ENCODE measurements at regions not wholly inside any gene's neighbourhood (a gene's known extent, or its start where the extent isn't known, plus 50 kb on each side); places are given as distances from the start of the nearest gene placed in this dataset.

DNA sequence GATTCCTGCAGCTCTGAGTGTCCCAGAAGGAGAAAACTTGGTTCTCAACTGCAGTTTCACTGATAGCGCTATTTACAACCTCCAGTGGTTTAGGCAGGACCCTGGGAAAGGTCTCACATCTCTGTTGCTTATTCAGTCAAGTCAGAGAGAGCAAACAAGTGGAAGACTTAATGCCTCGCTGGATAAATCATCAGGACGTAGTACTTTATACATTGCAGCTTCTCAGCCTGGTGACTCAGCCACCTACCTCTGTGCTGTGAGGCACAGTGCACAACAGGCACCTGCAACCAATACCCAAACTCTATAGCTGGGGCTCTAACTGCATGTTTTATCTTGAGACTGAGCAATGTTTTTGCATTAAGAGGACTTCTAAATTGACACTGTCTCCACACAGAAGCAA lies 379.2 kb upstream of the OR4E1 start:
- H3K14ac ChIP-seq (ENCODE audit: insufficient read length) = no peak overlapping the region
- no peaks in the 10 kb centered on the region for H3K9me3 ChIP-seq (ENCODE audit: insufficient read depth in 2 of 2, low read depth in 1 of 2, low read length in 1 of 2)
- no peak overlapping the region for H2BK120ac ChIP-seq (replicated peaks; ENCODE audit: low read depth, low read length)
- TF ChIP-seq SIN3A (conservative IDR thresholded peaks at IDR 0.05 in 1 of 2, IDR thresholded peaks at IDR 0.05 in 1 of 2; ENCODE audit: low read depth in 1 of 2, low read length in 2 of 2) (no peak), BACH1 (IDR thresholded peaks at IDR 0.05; ENCODE audit: low read length) (no peak), RNF2 (IDR thresholded peaks at IDR 0.05; ENCODE audit: borderline replicate concordance, low read depth, low read length, missing control alignments, poor library complexity, severe bottlenecking) (no peak), KDM4A (IDR thresholded peaks at IDR 0.05; ENCODE audit: low read depth, low read length, severe bottlenecking) (no peak), POLR2AphosphoS5 (IDR thresholded peaks at IDR 0.05; ENCODE audit: low read depth, low read length) (no peak), CBX5 (IDR thresholded peaks at IDR 0.05; ENCODE audit: low read depth, low read length) (no peak), FOSL1 (IDR thresholded peaks at IDR 0.05; ENCODE audit: insufficient read depth, low read depth, low read length) (no peak), NRF1 (IDR thresholded peaks at IDR 0.05; ENCODE audit: low read depth, low read length) (no peak), SP2 (IDR thresholded peaks at IDR 0.05; ENCODE audit: low read length) (no peak), SP4 (IDR thresholded peaks at IDR 0.05; ENCODE audit: low read length) (no peak), CEBPB (IDR thresholded peaks at IDR 0.05; ENCODE audit: low read depth, low read length) (no peak), SIRT6 (IDR thresholded peaks at IDR 0.05; ENCODE audit: low read length) (no peak), RXRA (IDR thresholded peaks at IDR 0.05; ENCODE audit: insufficient read depth, low read depth, low read length) (no peak), YY1 (IDR thresholded peaks at IDR 0.05; ENCODE audit: low read depth, low read length) (no peak)
- TF ChIP-seq, protein P1, sequence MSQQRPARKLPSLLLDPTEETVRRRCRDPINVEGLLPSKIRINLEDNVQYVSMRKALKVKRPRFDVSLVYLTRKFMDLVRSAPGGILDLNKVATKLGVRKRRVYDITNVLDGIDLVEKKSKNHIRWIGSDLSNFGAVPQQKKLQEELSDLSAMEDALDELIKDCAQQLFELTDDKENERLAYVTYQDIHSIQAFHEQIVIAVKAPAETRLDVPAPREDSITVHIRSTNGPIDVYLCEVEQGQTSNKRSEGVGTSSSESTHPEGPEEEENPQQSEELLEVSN (IDR thresholded peaks at IDR 0.05) = no peak

More for the DNA sequence above, 379.2 kb upstream of the OR4E1 start:
- H3K18ac ChIP-seq (ENCODE audit: extremely low read depth, low read length) = no peak overlapping the region
- H3K4me3 ChIP-seq (ENCODE audit: extremely low read depth in 1 of 4, insufficient read depth in 2 of 4, low read depth in 3 of 4, low read length in 4 of 4) = no peak overlapping the region
- H2BK15ac ChIP-seq (ENCODE audit: low read length) = no peak overlapping the region
- H2BK20ac ChIP-seq (ENCODE audit: low read length) = no peak overlapping the region
- no peak overlapping the region for H3K4me2 ChIP-seq (ENCODE audit: insufficient read depth in 1 of 2, low read depth in 2 of 2, low read length in 2 of 2)
- H3K27me3 ChIP-seq (replicated peaks in 1 of 4; ENCODE audit: control insufficient read depth in 3 of 4, extremely low read depth in 1 of 4, insufficient read depth in 3 of 4, low read length in 3 of 4) = no peaks in the 10 kb centered on the region
- no peak overlapping the region for H3K23ac ChIP-seq (ENCODE audit: insufficient read length)
- no peak overlapping the region for H4K91ac ChIP-seq (replicated peaks; ENCODE audit: insufficient read length, low read length)
- POLR2A ChIA-PET (ENCODE audit: partially characterized antibody) = no interaction called here
- H3K9ac ChIP-seq (replicated peaks in 1 of 4; ENCODE audit: extremely low read depth in 1 of 4, low read depth in 3 of 4, low read length in 3 of 4) = no peak overlapping the region
- H2BK12ac ChIP-seq (ENCODE audit: low read depth, low read length) = no peak overlapping the region
- 77% methylated on average over 3 of the region's 3 CpGs; no CpG with 5 or more reads in 1 of the 2 experiments for WGBS, 2 experiments (ENCODE audit: extremely low coverage in 1 of 2, insufficient coverage in 1 of 2, insufficient read length in 1 of 2, insufficient replicate concordance in 2 of 2, low coverage in 1 of 2, low lambda C conversion rate in 2 of 2, missing lambda C conversion rate in 1 of 2)
- H2AK5ac ChIP-seq (ENCODE audit: low read depth, low read length) = no peak overlapping the region
- FAIRE-seq (peak; percentile 36), DNase-seq (ENCODE audit: low read depth in 1 of 2, low spot score in 2 of 2) (no peak)
- H3K56ac ChIP-seq (replicated peaks; ENCODE audit: insufficient read length, low read depth, low read length) = no peak overlapping the region
- no peak overlapping the region for H4K8ac ChIP-seq (ENCODE audit: extremely low read depth, insufficient read depth, low read length)
- no peaks in the 10 kb centered on the region for H3K4me1 ChIP-seq (replicated peaks in 1 of 4; ENCODE audit: control insufficient read depth in 3 of 4, insufficient read depth in 4 of 4, low read length in 3 of 4)
- CTCF ChIA-PET (ENCODE audit: partially characterized antibody) = interaction anchor here (0.7 to 1.6 kb wide), 3 partner anchors 53 to 56 kb away, joined by 3 to 4 read pairs (median 3); no protein-coding TSS in a partner anchor
- H3K36me3 ChIP-seq (ENCODE audit: control insufficient read depth in 2 of 4, insufficient read depth in 4 of 4, low read length in 3 of 4) = no peaks in the 10 kb centered on the region
- no peaks in the 10 kb centered on the region for H4K20me1 ChIP-seq (replicated peaks in 1 of 2; ENCODE audit: control insufficient read depth in 1 of 2, insufficient read depth in 2 of 2, low read length in 2 of 2)
- H3K27ac ChIP-seq (ENCODE audit: low read depth, low read length) = no peak overlapping the region
- H2AFZ ChIP-seq (ENCODE audit: low read length) = peak overlapping the region; percentile 54; the same call in 1 of the 2 replicates
- no peaks in the 10 kb centered on the region for H3K79me1 ChIP-seq (ENCODE audit: low read depth, low read length)
- H3K4ac ChIP-seq (replicated peaks; ENCODE audit: insufficient read length, low read depth, low read length) = no peak overlapping the region
- H2BK5ac ChIP-seq (ENCODE audit: low read depth, low read length) = no peak overlapping the region
- no peaks in the 10 kb centered on the region for H3K79me2 ChIP-seq (ENCODE audit: control insufficient read depth in 1 of 2, insufficient read depth in 2 of 2, low read length in 2 of 2)
- no peak overlapping the region for H4K5ac ChIP-seq (ENCODE audit: insufficient read length, low read depth, low read length)
- H3K23me2 ChIP-seq (ENCODE audit: low read depth, low read length) = no peaks in the 10 kb centered on the region
